Spleen (tissue), 11 donors: ENCODE measurements at regions not wholly inside any gene's neighbourhood (a gene's known extent, or its start where the extent isn't known, plus 50 kb on each side); places are given as distances from the start of the nearest gene placed in this dataset.

Experiments used
- DNase-seq: peaks from one replicate; pipeline ENCODE4 v3.0.0-alpha.2; 2020
- H3K27ac ChIP-seq, 8 donors: fragments of 200-600 bp; sonication (generic) in 7 of 8; 1 replicate in 4 of 8; 2 replicates in 4 of 8; pipeline versions ENCODE4 v1.5.0 to v1.8.0; 2016 to 2021; ENCODE audit warnings: inconsistent platforms in 4 of 8, mild to moderate bottlenecking in 4 of 8, moderate library complexity in 1 of 8
- H3K27me3 ChIP-seq, 7 donors: fragments of 200-600 bp; sonication (generic) in 6 of 7; replicated peaks in 1 of 7; 1 replicate in 4 of 7; 2 replicates in 3 of 7; pipeline versions ENCODE4 v1.5.0 to v1.8.0; 2016 to 2021; ENCODE audit warnings: inconsistent platforms in 3 of 7, mild to moderate bottlenecking in 1 of 7
- H3K36me3 ChIP-seq, 6 donors: fragments of 200-600 bp; sonication (generic) in 5 of 6; 1 replicate in 4 of 6; 2 replicates in 2 of 6; pipeline versions ENCODE4 v1.5.0 to v1.8.0; 2016 to 2021; ENCODE audit warnings: inconsistent platforms in 2 of 6
- H3K4me1 ChIP-seq, 6 donors: fragments of 200-600 bp; sonication (generic) in 5 of 6; 1 replicate in 3 of 6; 2 replicates in 3 of 6; pipeline versions ENCODE4 v1.5.0 to v1.8.0; 2016 to 2021; ENCODE audit warnings: inconsistent platforms in 3 of 6
- H3K4me3 ChIP-seq, 8 donors: fragments of 200-600 bp; sonication (generic) in 7 of 8; 1 replicate in 4 of 8; 2 replicates in 4 of 8; pipeline versions ENCODE4 v1.5.0 to v1.8.0; 2016 to 2021; ENCODE audit warnings: inconsistent platforms in 4 of 8, mild to moderate bottlenecking in 4 of 8, moderate library complexity in 2 of 8
- H3K9me3 ChIP-seq, 8 donors: fragments of 200-600 bp; sonication (generic) in 7 of 8; 1 replicate in 4 of 8; 2 replicates in 4 of 8; pipeline versions ENCODE4 v1.5.0 to v1.8.0; 2016 to 2021; ENCODE audit warnings: inconsistent platforms in 4 of 8
- POLR2A ChIP-seq, 3 donors: fragments of 450-650 bp; IDR thresholded peaks; one replicate each; pipeline ENCODE4 v1.5.1; 2017; ENCODE audit warnings: antibody characterized with exemption in 3 of 3, mild to moderate bottlenecking in 1 of 3
- POLR2AphosphoS5 ChIP-seq, 3 donors: sonication (generic); formaldehyde crosslinking; IDR thresholded peaks; one replicate each; pipeline ENCODE4 v1.5.1; 2017; ENCODE audit warnings: antibody characterized with exemption in 3 of 3
- WGBS, 5 donors: extraction: QIAGEN DNeasy Blood & Tissue Kit in 3 of 5; methylation state at CpG; one replicate each; pipeline versions ENCODE4 v1.1.5 to v1.1.7; 2013 to 2018; 5-methylcytosine and 5-hydroxymethylcytosine counted together
- intact Hi-C: fragments of 100-400 bp; cut with DNase I; formaldehyde crosslinking; loops from one replicate; pipeline ENCODE4 v1.15.0; 2023; ENCODE audit warnings: low total_unique reads
- TF ChIP-seq, protein P1 (sequence below), 11 experiments: fragments of 200-600 bp in 7 of 11; fragments of 450-650 bp in 4 of 11; sonication (generic) in 4 of 11; IDR thresholded peaks in 8 of 11; conservative IDR thresholded peaks in 3 of 11; 1 replicate in 7 of 11; 2 replicates in 4 of 11; pipeline versions ENCODE4 v1.4.0 to v1.8.0; 2016 to 2021; ENCODE audit warnings: antibody characterized with exemption in 11 of 11, inconsistent platforms in 4 of 11, mild to moderate bottlenecking in 1 of 11
- donor health status: healthy with polysubstance abuse.
- donor health status: DM: no; HTN: no; CAD: no; lungs with moderate emphysema.
- donor health status: DM: no; HTN: no; CAD: no.
- donor health status: Bipolar disorder and iron deficiency.
- donor health status: healthy.
- donor health status: DM: no; HTN: no; CAD: no.
- donor health status: DM: yes; HTN: yes; CAD: no.

DNA sequence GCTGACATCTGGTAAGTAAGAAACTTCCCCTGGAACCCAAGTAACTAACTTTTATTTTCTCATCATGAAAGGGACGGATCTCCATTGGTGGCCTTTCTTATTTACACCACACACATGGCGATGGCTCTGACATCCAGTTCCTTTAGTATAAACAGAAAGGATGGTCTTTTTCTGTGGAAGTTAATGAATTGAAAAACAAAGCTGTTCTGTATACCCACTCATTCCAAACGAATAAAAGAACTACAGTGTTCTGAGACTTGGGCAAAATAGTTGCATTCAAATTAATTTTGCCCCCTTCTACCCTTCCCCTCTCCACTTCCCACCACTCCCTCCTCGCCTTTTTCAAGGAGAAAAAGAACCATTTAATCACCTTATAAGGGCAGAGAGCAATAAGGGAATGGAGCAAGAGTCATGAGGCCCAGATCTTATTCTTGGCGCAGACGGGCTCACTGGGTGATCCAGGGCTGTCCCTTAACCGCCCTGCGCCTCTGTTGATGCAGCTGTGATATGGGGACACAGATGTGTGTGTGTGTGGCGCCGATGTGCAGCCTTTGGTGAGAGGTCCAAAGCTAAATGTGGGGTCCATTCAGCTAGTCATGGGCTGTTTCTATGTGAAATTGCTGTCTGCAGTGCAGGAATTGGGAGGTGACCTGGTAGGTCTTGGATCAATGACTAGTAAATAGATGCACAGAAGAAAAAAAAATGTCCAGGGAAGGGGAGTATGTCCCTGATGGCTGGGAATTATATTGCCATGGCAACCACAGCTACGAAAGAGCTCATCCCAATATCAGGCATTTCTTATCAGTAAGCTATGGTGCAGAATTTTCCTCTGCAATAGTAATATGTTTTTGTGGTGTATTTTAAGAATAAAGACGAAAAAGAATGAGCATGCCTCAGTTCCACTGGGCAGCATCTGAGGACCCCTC lies 141.5 kb upstream of the ERCC6L2 start:
- TF ChIP-seq POLR2AphosphoS5 (IDR thresholded peaks at IDR 0.05) (no peak), POLR2A (IDR thresholded peaks at IDR 0.05) (no peak)
- TF ChIP-seq, protein P1, sequence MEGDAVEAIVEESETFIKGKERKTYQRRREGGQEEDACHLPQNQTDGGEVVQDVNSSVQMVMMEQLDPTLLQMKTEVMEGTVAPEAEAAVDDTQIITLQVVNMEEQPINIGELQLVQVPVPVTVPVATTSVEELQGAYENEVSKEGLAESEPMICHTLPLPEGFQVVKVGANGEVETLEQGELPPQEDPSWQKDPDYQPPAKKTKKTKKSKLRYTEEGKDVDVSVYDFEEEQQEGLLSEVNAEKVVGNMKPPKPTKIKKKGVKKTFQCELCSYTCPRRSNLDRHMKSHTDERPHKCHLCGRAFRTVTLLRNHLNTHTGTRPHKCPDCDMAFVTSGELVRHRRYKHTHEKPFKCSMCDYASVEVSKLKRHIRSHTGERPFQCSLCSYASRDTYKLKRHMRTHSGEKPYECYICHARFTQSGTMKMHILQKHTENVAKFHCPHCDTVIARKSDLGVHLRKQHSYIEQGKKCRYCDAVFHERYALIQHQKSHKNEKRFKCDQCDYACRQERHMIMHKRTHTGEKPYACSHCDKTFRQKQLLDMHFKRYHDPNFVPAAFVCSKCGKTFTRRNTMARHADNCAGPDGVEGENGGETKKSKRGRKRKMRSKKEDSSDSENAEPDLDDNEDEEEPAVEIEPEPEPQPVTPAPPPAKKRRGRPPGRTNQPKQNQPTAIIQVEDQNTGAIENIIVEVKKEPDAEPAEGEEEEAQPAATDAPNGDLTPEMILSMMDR (IDR thresholded peaks at IDR 0.05 in 8 of 11, conservative IDR thresholded peaks at IDR 0.05 in 3 of 11) = no peak
- 78 to 91% (median 85%) methylated on average over 12 of the region's 12 CpGs for WGBS, 5 donors
- Histone ChIP-seq H3K4me1 (no peaks in the 10 kb centered on the region), H3K36me3 (no peaks in the 10 kb centered on the region), H3K4me3 (no peak overlapping the region), H3K27me3 (peaks cover 0 to 9% (median 0%) of the 10 kb centered on the region in 7 donors), H3K27ac (peak overlapping the region in 2 of 8 donors; percentile 7 to 34), H3K9me3 (peaks cover 0 to 9% (median 1%) of the 10 kb centered on the region in 8 donors)
- no peak for DNase-seq
- intact Hi-C loops = no loop called here

GRCh38 chr9:95732802-95733688 lies 142.4 kb upstream of the ERCC6L2 start:
- Histone ChIP-seq H3K27ac (peak overlapping the region in 4 of 8 donors; percentile 14 to 39 (median 26)), H3K27me3 (peaks cover 0 to 4% (median 0%) of the 10 kb centered on the region in 7 donors), H3K36me3 (no peaks in the 10 kb centered on the region), H3K4me3 (no peak overlapping the region), H3K4me1 (no peaks in the 10 kb centered on the region), H3K9me3 (peaks cover 0 to 13% (median 1%) of the 10 kb centered on the region in 8 donors)
- DNase-seq = no peak
- WGBS, 5 donors = 70 to 83% (median 75%) methylated on average over 6 of the region's 6 CpGs
- intact Hi-C loops = no loop called here
- TF ChIP-seq POLR2A (IDR thresholded peaks at IDR 0.05) (no peak), POLR2AphosphoS5 (IDR thresholded peaks at IDR 0.05) (no peak)
- TF ChIP-seq, protein P1 (IDR thresholded peaks at IDR 0.05 in 8 of 11, conservative IDR thresholded peaks at IDR 0.05 in 3 of 11) = no peak

- Histone ChIP-seq H3K4me1 (peaks cover 0 to 2% (median 0%) of the 10 kb centered on the region in 6 donors), H3K4me3 (no peak overlapping the region), H3K36me3 (no peaks in the 10 kb centered on the region), H3K27ac (peak overlapping the region in 2 of 8 donors; percentile 14 to 39), H3K27me3 (no peaks in the 10 kb centered on the region), H3K9me3 (peaks cover 0 to 13% (median 1%) of the 10 kb centered on the region in 8 donors)
- TF ChIP-seq, protein P1 (IDR thresholded peaks at IDR 0.05 in 8 of 11, conservative IDR thresholded peaks at IDR 0.05 in 3 of 11) = no peak
- intact Hi-C loops = no loop called here
- 77 to 97% (median 81%) methylated on average over 3 of the region's 3 CpGs for WGBS, 5 donors
- DNase-seq = no peak
Measured at GRCh38 chr9:95731876-95732275, 143.6 kb upstream of the ERCC6L2 start.
